NOMO-1 (cell line): ENCODE measurements at regions not wholly inside any gene's neighbourhood (a gene's known extent, or its start where the extent isn't known, plus 50 kb on each side); places are given as distances from the start of the nearest gene placed in this dataset.
"Not testable (repeated sequence)": the region's sequence is repeated elsewhere in the genome, so short reads cannot be mapped to it uniquely, and the experiment has no call there.

Experiments used
- DNase-seq, 2 experiments: peaks; one replicate each; lab custom pipeline; 2025; ENCODE audit not compliant: unreplicated experiment in 2 of 2; lab: John Stamatoyannopoulos, UW

DNA sequence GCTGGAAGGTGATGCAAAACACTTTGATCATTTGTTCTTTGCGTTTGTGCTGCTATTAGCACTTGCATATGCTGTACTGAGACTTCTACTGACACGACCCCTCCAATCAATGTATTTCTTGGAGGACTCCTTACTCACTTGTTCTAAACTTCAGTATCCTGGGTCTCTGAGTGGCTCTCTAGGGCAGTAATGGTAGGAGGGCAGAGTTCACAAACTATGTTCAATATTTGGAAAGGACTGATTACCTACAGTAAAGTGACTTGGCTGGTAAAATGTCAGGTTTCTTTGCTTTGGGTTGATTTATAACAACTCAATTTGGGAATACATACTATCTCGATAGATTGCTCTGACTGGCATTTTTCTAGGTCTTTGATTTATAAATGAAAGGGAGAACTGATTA lies 93.7 kb downstream of the TRIM43 start:
- no peak for DNase-seq

DNA sequence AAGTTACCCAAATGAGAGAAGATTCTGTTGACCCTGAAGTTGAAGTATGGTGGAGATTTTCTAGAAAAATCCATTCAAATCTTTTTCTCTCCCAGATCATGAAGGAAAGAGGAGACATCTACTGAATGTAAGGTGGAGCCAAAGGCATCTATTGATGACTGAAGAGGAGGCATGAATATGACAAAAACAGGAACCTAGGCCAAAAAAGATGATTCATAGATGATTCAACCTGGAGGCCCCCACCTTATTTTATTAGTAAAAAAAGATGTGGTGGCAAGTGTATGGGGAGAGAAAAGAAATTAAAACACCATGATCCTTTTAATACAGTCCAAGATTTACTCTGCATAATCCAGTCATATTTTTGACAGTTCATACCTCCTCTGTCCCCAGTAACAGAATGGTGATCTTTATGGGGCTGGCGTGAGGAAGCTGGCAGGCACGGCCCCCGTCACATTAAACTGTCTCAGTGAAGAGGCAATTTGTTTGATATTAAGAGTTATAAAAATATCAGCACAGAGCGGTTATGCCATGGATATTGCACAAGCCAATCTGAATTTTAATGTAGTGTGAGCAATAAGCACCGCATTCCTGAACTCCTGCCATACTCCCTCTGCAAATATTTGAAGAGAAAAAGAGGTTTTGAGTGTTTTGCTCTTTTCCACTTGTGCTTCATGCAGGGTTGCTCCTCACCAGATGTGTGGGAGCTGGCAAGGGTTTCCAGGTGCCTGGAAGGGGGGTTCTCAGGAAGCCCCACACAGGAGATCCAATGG lies 94.4 kb downstream of the TRIM43 start:
- DNase-seq = not testable (repeated sequence)

DNA sequence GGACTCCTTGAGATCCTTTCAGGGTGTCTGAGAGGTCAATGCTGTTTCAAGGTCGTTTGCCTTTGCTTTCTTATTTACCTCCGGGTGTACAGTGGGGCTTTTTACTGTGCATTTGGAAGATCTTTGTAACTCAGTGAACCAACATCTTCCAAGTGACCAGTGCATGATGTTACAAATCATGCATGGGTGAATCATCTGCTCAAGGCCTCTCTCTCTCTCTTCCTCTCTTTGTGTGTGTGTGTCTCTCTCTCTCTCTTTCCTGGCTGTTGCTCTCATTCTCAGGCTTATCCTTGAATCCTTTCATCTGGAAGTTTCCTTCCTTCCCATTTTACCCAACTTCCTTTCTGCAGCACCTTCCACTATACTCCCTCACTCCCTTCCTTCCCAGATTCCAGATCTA lies 96.1 kb downstream of the TRIM43 start:
- not testable (repeated sequence) for DNase-seq

DNA sequence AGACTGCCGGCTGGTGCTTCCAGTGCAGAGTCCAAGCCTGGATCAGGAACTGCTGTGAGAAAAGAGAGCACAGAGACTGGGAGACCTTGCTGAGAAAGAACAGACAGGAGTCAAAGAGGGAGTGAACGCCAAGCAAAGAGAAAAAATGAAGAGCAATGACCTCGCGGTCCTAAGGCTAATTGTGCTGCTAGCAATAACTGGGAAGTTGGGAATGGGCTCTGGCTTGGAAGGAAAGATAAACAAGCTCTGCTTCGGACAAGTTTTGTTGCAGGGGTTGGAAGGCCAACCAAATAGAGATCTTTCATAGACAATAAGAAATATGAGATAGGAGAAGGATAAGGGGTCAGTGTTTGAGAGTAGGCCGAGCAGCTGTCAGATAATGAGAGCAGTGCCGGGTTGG lies 99.4 kb downstream of the TRIM43 start:
- not testable (repeated sequence) for DNase-seq

DNA sequence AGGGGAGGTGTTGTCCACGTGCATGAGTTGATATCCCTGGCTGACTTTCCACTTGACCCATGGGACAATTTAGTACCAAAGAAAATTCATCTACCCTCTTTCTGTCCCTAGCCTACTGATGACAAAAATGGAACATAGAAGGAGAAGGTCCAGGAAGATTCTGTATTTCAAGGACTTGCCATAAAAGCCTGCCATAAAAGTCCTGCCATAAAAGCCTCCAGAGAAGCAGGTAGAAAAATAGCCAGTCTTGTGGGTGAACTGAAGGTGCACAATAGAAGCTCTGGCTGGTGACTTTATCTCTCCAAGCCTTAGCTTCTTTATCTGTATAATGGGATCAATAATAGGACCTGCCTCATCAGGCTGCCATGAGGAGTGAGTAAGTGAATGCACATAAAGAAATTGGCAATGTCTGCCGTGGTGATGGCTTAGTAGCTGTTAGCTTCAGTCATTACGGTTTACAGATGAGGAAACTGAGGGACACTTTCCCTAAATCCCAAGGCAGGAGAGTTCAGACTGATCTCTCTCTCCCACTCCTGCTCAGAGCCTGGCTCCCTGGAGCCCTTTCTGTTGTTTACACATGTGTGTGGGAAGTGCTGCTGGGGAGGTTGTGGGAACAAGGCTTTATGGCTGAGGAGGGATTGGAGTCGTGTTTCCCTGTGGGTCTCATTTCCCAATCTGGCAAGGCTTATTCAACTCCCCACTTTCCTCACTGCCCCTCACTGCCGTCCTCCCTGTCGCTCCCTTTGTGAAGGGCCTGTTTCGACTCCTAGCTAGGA lies 101.5 kb downstream of the TRIM43 start:
- DNase-seq = not testable (repeated sequence)

DNA sequence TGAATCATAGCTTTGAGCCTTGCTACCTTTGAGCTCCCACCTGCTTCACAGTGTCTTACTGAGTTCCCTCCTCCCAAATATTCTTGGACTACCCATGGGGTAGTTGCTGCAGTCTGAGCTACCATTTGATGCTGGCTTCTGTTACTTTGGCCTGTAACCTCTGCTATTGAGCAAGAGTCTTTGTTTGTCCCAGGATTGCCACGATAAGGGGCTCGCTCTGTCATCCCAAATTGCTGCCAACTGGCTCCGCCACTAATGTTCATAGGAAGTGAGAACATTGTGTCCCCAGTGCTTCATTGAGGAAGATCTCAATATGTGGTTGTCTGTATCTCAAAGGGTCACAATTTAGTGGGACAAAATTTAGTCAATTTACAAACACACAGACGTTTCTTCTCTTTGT lies 103.8 kb downstream of the TRIM43 start:
- DNase-seq = no peak

DNA sequence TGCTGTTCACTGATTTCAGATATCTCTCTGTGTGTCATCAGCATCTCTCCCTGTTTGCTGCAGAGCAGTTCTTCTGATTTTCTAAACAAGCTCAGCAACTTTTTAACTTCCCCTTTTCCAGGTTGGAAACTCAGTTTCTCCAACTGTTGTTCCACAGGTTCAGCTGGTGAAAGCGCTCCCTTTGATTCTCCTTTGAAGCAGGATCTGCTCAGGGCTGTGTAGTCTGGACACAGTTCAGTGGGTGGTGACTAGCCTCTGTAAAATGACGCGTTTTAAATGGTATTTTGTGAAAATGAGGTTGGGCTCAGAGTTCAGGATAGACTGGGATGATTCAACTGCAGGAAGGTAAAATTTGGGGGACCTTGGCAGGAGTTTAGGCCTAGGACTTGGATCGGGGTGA lies 106.3 kb downstream of the TRIM43 start:
- DNase-seq = no peak

DNA sequence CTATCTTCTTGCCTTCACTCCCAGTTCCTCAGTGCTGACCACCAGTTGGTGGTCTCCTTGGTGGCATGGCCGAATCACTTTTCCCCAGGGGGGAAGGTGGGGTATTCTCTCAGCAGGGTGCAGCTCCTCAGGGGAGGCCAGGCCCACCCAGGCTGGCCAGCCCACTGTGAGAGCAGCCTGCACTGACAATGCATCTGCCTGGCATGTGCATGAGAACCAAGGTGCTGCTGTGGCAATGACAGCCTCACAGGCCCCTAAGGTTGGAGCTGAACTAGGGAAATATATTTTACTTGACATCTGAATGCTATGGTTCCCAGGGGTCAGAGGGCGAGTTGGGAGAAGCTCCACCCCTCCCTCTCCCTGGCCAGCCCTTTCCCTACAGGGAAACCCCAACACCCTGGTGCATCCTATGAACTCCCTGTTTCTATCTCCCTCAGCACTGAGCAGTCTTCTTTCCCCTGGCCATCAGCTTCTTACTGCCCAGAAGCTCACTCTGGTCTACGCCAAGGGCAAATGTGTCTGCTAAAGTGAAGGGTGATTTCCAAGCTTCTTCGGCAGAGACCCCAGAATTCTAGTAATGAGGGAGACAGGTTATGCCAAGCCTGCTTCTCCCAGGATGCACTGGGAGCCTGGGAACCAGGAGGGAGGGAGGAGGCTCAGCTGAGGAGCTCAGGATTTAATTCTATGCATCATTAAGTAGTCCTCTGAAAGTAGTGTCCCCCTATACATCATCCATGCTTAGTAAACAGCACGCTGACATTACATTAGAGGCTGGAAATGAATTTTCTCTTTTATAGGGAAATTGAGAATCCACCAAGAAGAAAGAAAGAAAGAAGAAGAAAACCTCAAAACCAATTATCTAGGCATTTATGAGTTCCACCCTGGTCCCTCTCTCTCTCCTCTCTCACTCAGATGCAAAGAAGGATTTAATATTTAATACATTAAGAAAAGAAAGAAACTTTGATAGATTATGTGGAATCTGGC lies 107.7 kb downstream of the TRIM43 start:
- DNase-seq = not testable (repeated sequence)

DNA sequence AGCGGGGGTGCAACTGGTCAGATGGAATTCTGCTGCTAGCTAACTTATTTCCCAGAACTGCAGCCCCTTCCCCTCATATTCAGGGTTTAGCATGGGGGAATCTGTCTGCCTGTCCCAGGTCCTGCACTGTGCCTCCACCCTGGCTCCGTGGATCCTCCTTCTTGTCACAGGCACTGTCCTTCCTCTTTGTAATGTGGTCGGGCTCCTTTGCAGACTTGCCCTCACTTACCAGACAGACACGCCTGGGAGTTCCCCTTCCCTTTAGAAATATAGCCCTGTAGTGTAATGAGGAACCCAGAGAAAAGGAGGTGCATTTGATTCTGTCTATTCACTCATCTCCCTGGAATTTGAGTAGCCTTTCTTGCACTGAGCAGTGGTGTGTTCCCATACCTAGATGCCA lies 108.7 kb downstream of the TRIM43 start:
- DNase-seq = peak; percentile 18 to 65

DNA sequence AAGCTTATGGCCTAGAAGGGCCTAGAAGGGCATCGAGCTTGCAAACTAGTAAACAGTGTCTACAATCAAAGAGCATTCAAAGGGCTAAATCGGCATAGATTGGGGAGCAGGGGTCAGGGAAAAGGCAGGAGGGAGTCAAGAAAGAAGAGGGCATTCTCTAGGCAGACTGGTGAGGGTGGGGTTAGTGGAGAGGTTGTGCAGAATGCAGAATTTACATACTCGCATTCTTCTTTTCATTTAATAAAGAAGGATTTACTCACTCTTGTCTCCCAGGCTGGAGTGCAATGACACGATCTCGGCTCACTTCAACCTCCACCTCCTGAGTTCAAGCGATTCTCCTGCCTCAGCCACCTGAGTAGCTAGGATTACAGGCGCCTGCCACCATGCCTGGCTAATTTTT lies 110.7 kb downstream of the TRIM43 start:
- DNase-seq = no peak

DNA sequence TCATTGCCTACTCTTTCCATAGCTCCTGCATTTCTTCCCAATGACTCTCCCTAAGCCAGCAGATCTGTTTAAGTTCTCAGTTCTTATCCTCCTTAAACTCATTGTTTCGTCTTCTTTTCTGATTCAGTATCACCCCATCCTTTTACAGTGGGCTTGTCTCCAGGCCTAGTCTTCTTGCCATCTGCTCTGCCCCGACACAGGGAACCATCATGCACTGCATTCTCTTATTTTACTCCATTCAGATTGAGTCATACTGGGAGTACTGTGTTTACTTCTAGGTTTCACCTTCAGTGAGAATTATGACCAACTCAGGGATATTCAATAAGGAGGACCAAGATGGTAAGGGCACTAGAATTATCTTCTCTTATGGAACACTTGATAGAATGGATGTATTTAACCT lies 115.4 kb downstream of the TRIM43 start:
- DNase-seq = not testable (repeated sequence)

DNA sequence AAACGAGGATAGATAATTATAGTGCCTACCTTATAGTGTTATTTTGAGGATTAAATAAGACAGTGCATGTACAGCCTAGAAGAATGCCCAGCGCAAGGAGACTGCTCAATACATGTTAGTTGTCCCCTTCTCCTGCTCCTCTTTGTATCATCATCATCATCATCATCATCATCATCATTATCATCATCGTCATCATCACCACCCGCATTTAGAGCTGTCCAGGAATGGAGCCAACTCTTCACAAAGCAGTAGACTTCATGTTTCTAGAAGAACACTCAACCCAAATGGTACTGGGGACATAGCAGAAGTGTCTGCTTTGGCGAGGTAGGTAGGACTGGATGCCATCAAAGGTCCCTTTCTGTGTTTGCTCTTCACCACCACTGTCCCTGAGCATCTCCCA lies 116.0 kb downstream of the TRIM43 start:
- no peak for DNase-seq

DNA sequence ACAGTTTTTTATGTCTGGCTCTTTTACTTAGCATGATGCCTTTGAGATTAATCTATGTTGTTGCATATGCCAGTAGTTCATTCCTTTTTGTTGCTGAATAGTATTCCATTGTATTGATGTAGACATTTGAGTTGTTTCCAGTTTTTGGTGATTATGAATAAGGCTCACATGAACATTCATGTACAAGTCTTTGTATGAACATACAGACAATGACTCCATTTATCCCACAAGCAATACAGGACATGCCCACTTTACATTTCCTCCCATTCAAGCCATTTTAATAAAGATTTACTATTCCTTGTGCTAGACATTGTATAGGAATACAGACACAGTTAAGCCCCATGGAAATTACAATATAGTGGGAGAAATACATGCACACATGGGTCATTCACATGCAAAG lies 118.0 kb downstream of the TRIM43 start:
- DNase-seq = no peak

DNA sequence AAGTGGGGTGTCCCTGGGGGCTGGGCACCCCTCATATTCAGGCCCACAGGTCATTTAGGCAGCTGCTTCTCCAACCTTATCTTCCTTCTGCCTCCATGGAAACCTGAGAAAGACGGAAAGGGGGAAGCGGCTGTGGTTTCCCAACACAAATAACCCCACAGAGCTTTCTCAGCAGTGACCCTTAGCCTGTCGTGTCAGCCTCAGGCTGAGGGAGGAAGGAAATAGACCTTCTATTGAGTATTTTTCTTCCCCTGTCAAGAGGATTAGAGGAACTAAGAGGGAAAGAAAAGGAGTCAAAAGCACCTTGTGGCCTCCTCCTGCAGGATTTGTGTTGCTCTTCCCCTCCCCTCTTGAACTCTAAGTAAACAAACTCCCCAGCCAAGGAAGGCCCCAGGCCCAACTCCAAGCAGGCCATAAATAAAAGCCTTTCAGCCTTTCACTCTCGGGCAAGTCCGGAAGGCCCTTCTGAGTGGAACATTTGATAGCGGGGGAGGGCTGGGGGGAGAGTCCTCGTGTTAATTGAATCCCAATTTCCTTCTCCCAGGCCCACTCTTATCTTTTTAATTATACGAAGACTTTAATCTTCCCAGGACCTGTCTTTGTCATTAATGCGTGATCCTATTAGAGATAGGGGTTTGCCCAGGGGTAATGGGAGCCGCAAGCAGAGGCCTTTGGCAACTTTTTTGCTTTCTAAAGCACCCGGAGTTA lies 121.8 kb downstream of the TRIM43 start:
- DNase-seq = not testable (repeated sequence)

DNA sequence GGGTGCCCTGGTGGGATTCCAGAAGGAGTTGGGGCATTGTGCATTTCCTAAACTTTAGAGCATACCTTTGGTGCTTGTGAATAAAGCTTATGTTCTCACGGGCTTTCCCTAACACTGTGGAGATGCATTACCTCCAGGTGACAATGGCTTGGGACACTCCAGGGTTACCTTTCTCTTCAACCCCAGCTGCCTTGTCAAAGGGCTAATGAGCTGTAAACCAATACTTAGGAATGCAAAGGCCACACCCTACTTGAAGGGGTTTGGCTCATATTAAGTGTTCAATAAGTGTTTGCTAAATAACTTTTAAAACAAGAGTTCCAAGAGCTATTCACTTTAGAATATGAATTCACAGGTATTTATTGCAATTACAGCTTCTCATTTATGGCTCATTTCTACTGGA lies 122.6 kb downstream of the TRIM43 start:
- DNase-seq = not testable (repeated sequence)

DNA sequence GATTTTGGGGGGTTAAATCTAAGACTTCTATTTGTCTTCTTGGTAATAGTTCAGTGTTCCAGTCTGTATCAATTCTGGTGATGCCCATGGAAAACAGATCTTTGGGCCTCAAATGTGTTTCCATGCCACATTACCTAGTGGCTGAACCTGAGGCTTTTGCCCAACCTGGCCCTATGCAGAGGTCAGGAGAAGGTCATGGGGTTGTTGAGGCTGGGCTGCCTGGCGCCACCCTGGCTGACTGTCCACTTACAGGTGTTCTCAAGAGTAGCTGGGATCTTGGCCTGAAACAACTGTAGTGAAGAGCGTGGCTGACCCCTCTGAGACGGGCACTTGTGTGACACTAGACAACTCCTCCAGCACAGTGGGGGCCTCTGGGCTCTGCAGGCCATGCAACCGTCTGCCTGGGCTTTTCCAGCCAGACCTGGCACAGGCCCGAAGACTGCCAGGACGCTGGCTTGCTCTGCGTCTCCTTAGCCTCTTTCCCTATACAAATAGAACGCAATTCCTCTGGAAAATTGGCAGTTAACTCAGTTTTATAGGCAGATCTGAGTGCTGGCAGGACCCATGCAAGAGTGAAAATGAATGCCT lies 127.8 kb downstream of the TRIM43 start:
- DNase-seq = no peak

DNA sequence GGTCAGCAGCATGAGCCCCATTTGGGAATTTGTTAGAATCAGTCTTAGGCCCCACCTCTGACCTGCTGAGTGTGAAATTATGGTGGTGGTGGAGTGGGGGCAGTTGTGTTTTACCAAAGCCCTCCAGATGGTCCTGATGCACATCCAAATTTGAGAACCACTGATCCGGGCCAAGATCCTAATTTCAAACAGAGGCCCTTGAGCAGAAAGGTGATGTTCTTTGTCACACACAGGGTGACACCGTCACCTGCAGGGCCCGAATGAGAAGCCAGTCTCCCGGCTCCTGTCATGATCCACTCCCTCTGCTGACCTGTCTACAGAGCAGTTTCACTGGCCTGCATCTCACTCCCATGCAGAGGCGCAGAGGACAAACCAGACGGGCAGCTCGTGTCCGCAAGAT lies 129.9 kb downstream of the TRIM43 start:
- no peak for DNase-seq

DNA sequence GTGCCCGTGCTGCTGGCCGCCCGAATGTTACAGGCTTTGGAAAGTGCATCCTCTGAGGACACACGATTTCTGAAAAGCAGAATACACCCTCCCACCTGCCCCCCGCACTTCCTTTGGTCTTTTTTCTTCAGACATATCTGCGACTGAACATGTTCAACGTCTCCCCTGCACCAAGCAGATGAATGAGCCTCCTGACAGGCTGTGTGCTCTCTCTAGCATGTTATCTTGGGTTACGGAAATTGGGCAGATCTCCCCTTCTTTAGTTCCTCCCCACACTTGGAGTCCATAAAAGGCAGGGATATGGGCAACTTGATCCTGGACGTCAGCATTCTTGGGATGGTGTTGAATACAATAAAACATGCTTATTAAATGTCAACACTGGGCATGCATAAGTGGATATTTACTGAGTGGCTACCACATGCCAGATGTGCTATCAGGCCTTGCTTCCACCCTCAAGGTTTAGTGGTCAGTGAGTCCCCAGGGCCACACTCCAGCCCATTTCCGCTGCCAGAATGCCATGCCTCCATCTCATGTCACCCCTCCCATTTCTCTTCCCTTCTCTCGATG lies 130.4 kb downstream of the TRIM43 start:
- no peak for DNase-seq

DNA sequence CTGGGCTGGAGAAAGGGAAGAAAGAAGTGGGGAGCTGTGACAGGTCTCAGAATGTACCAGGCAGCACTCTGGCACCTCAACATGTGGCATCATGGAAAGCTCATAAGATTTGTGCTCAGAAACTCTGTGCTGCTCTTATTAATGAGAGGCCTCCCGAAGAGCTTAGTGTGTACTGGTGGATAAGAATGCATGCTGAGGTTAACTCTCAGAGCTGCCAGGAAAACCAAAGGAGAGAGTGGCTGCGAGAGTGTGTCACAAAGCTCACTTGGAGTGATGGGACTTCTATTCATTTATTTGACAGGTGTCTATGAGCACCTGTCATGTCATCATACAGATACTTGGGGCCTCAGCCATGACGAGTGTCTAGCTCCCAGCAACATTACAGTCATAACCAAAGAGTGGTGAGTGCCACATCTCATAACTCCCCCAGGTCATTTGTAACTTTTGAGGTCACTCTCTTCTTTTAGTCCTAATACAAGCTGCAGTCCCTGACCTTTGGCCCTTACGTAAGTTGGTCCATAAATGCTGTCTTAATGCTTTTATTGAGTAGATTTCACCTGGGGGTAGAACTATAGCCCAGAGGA lies 131.9 kb downstream of the TRIM43 start:
- not testable (repeated sequence) for DNase-seq
